ENCODE measurements at regions not wholly inside any gene's neighbourhood (a gene's known extent, or its start where the extent isn't known, plus 50 kb on each side); places are given as distances from the start of the nearest gene placed in this dataset.

- no peak for DNase-seq
Measured at GRCh38 chr2:51237626-51238271, 205.8 kb upstream of the NRXN1 start.

GRCh38 chr2:51232027-51232426 lies 200.1 kb upstream of the NRXN1 start:
- DNase-seq: no peak

- no peak for DNase-seq
Measured at GRCh38 chr2:51231071-51231470, 199.1 kb upstream of the NRXN1 start.

DNA sequence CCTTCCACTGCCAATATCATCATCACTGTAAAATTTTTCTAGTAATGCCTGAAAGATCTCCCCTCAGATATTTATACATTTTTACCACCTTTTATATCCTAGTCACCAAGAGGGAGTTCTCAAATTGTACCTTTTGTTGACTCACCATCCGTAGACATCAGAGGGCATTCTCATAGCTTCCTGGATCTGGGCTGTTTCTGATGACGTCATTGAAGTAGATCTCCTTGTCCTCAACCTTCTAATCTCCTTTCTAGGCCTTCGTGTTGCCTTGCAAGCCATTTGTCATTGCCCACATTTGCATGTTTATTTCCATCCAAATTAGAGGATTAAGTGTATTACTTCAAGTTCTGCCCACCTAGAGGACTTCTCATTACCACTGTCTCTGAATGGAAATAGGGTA lies 193.4 kb upstream of the NRXN1 start:
- no peak for DNase-seq

- no peak for DNase-seq
Measured at GRCh38 chr2:51224790-51225189, 192.9 kb upstream of the NRXN1 start.

DNA sequence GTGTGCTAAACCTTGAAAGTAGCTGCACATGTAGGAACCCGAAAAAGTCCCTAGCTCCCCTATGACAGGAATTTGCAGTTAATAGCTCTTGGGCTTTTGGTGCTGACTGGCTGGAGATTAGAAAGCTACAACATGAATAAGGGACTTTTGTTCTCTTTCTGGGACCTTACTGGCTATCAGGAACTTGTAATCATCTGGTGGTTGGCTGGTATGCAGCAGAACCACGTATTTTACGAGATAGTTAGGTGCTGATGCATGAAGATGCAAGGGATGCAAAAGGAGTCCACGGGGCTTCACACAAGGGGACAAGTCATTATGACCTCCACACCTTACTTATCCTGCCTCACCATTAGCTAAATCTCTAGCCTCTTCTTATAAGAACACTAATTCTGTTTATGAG lies 190.2 kb upstream of the NRXN1 start:
- DNase-seq: no peak

DNA sequence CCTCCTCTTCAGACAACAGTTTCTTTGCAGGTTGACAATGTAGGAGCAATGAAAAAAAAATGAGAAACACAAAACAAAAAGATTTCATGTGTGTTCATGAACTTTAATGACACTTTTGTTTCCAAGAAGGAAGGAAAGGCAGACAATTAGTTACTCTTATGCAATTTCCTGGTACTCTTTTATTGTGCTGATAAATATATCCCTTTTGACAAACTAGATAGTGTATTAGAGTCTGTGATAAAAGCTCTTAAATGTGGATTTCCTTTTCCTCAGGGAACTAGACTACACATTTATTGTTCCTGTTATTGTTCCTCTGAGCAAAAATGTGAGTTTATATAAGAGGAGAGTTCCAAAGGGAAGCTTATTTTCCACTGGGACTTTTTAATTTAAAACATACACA lies 188.7 kb upstream of the NRXN1 start:
- DNase-seq: no peak

- no peak for DNase-seq
Measured at GRCh38 chr2:51220080-51220479, 188.1 kb upstream of the NRXN1 start.

DNA sequence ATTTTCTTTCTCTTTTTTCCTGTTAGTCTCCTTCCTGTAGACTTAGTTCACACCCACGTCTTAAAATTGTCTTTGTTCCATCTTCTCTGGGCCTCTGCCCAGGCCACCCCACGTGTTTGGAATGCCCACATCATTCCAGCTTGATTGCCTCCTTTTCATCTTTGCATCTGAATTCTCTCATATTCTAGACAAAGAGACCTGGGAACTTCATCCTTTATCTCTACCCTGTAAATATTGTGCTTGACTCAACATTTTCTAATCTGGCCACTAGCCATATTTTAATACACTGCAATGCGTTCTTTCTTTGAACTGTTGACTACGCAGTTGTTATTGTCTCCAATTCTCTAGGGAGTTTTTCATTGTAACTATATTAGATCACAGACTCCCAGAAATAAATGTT lies 187.5 kb upstream of the NRXN1 start:
- no peak for DNase-seq

GRCh38 chr2:51218047-51218446 lies 186.1 kb upstream of the NRXN1 start:
- DNase-seq: no peak

DNA sequence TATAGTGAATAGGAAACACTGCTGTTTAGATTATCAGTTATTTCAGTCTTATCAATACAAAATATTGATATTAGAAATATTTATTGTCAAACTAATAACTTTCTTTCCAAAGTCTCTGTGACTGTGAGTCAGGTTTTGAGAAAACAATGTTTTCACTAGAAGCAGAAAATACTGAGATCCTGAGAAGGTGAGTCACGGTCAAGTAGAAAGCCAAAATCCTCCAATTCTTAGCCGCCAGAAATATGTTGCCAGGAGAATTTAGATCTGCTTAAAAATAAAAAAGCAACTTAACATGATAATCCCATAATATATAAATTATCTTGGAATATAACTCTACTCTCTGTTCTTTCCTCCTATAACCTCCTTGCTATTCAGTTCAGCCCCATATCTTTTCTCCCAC lies 181.9 kb upstream of the NRXN1 start:
- no peak for DNase-seq

DNA sequence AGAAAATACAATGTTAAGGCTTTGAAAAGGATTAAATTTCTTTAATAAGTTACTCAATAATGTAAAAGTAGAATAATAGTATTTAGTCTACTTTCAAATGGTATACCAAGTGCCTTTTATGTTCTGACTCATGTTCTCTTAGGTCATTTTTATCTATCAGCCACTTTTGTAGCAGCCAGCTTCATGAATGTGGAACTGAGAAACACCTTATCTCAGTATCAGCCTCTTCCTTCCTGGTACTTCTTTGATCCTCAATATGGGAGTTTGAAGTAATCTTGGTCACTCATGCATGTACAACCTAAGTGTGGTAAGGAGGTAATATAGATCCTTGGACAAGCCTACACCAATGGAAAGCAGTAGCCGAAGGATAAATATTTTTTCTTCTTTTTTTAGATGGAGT lies 180.4 kb upstream of the NRXN1 start:
- no peak for DNase-seq

DNA sequence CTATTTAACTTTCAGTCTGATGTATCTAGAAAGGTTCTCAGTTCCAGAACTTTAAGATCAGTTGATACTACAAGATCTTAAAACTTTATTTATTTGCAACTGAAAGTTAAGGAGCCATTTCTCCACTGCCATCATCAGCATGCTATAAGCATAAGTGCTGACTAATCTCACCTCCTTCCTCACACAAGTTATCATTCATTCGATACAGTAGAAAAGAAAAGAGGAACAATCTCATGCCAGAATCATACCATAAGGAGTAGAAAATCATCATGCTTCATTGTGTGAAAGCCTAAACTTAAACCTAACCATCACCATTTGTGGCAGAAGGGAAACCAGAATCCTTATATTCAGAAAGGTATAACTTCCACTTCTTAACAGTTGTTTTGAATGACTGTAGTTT lies 176.6 kb upstream of the NRXN1 start:
- no peak for DNase-seq

DNA sequence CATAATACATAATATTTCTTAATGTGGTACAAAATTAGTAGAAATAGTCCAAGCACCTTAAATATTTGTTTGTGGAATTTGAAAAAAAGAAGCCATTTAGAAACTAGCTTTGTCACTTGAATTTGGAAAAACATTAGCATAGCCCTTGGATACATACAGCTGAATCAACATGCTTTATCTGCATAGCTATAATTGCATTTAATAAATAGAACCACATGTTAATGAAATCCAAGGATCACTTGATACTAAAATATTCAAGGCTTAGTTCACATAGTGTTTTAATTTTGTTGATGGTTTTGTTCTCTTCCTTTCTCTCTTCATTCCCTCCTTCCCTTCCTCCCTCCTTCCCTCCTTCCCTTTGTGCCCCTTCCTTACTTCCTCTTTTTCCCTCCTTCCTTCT lies 169.4 kb upstream of the NRXN1 start:
- DNase-seq: no peak

DNA sequence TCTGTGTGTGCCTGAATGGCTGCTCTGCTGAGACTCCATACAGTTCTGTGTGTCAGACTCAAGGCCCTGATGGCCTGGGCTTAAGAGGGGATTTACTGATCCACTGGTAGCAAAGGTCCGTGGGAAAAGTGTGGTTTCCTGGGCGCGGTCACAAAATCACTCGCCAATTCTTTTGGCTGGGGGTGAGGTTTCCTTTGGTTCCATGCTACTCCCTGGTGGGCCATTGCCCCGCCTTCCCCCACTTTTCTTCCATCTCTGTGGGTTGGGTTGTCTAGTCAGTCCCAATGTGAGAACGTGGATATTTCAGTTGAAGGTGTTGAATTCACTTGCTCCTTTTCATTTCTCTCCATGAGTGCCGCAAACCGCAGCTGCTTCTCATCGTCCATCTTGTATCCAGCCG lies 162.7 kb upstream of the NRXN1 start:
- DNase-seq: no peak

DNA sequence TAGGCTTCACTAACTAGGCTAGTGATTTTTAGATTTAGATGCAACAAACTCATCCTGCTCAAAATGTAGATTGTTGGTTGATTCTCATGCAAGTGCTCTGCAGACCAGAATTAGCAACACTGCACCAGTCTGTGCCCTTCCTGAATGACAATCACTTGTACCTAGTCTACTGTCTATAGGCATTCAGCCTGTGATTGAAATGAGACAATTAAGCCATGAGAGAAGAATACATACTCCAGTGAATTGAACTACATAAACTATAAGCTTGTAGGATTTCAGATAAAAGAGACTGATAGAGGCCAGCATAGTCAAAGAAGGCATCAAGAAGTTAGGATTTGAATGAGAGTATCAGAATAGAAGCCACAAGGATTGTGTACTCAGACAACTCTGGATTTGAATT lies 138.3 kb upstream of the NRXN1 start:
- no peak for DNase-seq

DNA sequence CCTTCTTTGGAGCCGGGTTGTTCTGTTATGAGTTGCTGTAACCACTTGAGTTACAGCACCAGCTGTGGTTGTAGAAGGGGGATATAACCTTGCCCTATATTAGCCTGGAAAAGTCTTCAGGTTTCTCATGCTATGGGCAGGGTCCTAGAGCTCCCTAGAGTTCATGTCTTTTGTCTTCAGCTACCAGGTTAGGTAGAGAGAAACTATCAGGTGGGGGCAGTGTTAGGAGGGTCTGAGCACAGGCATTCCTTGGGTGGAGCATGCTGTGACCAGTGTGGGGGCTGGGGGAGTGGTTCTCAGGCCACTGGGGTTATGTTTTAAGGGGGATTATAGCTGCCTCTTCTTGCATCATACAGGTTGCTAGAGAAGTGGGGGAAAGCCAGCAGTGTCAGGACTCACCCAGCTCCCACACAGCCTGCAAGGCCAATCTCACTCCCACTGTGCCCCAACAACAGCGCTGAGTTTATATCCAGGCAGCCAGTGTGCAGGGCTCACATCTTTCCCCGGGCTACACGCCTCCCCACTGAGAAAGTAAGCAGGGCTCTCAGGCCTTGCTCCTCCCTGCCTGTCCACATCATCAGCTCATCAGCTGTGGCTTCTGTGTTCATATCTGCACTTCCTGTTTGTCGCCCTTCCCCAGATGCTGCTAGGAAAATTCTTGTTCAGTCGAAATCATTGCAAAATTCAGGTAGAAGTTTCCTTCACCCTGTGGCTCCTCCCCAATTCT lies 133.8 kb upstream of the NRXN1 start:
- DNase-seq: no peak

- no peak for DNase-seq
Measured at GRCh38 chr2:51158251-51158650, 126.3 kb upstream of the NRXN1 start.

DNA sequence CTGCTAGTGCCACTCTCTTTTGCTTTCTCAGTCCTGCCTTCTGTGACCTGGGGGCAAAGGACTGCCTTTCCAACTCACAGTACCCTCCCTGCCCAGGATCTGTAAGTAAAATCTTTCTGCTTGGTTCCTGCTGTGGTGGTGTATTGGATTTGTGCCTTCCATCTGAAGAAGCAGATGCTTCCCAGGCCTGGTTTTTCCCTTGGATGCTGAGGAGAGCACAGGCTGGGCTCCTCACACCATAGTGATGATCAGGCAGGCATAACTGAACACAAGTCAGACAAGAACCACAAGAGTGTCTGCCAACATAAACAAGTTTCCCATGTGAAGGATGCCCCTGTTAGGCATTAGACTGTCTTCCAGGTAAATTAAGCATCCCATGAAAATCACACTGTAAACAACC lies 121.3 kb upstream of the NRXN1 start:
- no peak for DNase-seq

DNA sequence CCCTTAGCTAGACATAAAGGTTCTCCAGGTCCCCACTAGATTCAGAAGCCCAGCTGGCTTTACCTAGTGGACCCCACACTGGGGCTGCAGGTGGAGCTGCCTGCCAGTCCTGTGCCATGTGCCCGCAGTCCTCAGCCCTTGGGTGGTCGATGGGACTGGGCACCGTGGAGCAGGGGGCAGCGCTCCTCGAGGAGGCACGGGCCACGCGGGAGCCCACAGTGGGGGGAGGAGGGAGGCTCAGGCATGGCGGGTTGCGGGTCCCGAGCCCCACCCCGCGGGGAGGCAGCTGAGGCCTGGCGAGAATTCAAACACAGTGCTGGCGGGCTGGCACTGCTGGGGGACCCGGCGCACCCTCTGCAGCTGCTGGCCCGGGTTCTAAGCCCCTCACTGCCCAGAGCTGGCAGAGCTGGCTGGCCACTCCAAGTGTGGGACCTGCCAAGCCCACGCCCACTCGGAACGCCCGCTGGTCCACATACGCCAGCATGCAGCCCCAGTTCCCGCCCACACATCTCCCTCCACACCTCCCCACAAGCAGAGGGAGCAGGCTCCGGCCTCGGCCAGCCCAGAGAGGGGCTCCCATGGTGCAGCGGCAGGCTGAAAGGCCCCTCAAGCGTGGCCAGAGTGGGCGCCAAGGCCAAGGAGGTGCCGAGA lies 119.7 kb upstream of the NRXN1 start:
- no peak for DNase-seq

GRCh38 chr2:51149725-51150124 lies 117.8 kb upstream of the NRXN1 start:
- no peak for DNase-seq

DNA sequence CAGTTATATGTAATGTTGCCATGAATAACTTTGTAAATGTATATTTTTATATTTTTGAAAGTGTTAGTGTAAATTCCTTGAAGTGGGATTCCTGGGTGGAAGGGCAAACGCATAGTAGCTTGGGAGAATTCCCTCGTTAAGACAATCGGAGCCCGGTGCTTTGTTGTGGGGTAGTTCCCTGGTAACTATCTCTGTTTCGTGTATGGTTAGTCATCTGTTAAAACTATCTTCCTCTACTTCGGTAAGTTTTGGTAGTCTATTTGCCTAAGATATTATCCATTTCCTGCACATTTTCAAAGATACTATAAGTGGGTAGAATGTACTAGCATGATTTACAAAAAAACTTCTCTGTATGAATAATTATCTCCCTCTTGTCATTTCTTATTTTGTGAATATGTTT lies 113.8 kb upstream of the NRXN1 start:
- DNase-seq: no peak

DNA sequence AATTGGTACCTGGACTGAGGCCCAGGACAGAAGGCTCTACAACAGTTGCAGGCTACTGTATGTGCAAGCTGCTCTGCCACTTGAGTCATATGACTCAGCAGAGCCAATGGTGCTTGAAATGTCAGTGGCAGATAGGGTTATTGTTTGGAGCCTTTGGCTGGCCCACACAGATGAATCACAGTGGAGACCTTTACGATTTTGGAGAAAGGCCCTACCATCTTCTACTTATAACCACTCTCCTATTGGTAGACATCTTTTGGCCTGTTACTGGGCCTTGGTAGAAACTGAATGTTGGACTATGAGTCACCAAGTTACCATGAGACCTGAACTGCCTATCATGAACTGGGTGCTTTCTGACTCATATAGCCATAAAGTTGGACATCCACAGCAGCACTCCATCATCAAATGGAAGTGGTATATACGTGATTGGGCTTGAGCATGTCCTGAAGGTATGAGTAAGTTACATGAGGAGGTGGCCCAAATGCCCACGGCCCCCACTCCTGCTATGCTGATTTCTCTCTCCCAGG lies 88.9 kb upstream of the NRXN1 start:
- DNase-seq: no peak

GRCh38 chr2:51111532-51111931 lies 79.6 kb upstream of the NRXN1 start:
- no peak for DNase-seq

All from suppressor macrophage treated with lipopolysaccharide for 4 hours (primary cell).